K562 (cell line): ENCODE measurements at regions not wholly inside any gene's neighbourhood (a gene's known extent, or its start where the extent isn't known, plus 50 kb on each side); places are given as distances from the start of the nearest gene placed in this dataset.

Source experiments
- ATAC-seq: fragments of 200-7000 bp; cut with Tn5 transposase; 3 replicates; pipeline ENCODE4 v1.9.1; 2020; ENCODE audit warnings: moderate library complexity
- BruUV-seq: library from RNA; stranded (reverse); fragments of 400-500 nt; replicated peaks from 2 replicates; lab custom pipeline; 2021; lab: Mats Ljungman, UMichigan
- CTCF ChIA-PET: fragments of 300-600 bp; formaldehyde crosslinking; extraction: SDS; loops from one replicate; lab custom pipeline; 2021; ENCODE audit warnings: low intra/inter-chr PET ratio; lab: Yijun Ruan, JAX
- POLR2A ChIA-PET: fragments of 300-600, 350-650 bp; sonication (Branson Sonifier 250); formaldehyde crosslinking; extraction: SDS; loops from one replicate; lab custom pipeline; 2021; ENCODE audit warnings: antibody characterized with exemption, inconsistent platforms; lab: Yijun Ruan, JAX
- DNase-seq, 4 experiments: peaks; one replicate each; pipeline versions ENCODE4 v3.0.0 to v3.0.0-alpha.2; 2011 to 2018; ENCODE audit warnings: low spot score in 3 of 4, mixed read lengths in 3 of 4; ENCODE audit errors: extremely low read depth in 1 of 4
- FAIRE-seq: peaks from 2 replicates; lab custom pipeline; 2011; peaks lifted over from hg19 to GRCh38; lab: Jason Lieb, UNC
- H2AFZ ChIP-seq: 2 replicates; pipeline ENCODE4 v1.6.0; 2011; ENCODE audit warnings: low read depth, low read length, control low read depth, inconsistent platforms
- H3K27ac ChIP-seq: fragments of 200-600 bp; 3 replicates; pipeline ENCODE4 v1.8.0; 2011; ENCODE audit warnings: low read depth, mild to moderate bottlenecking, control low read depth, inconsistent platforms, low read length, moderate library complexity, mixed read lengths; ENCODE audit errors: extremely low read depth
- H3K27me3 ChIP-seq, 2 experiments: fragments of 300-600 bp in 1 of 2; 2 replicates in 1 of 2; 3 replicates in 1 of 2; pipeline versions ENCODE4 v1.6.0 to v1.8.0; 2011; ENCODE audit warnings: inconsistent platforms in 2 of 2, low read length in 2 of 2, mild to moderate bottlenecking in 1 of 2, mixed read lengths in 1 of 2, moderate library complexity in 1 of 2; ENCODE audit not compliant: control insufficient read depth in 2 of 2, insufficient read depth in 2 of 2
- H3K36me3 ChIP-seq: fragments of 300-600 bp; 3 replicates; pipeline ENCODE4 v1.8.0; 2011; ENCODE audit warnings: mild to moderate bottlenecking, low read length, inconsistent platforms; ENCODE audit not compliant: control insufficient read depth, insufficient read depth
- H3K4me1 ChIP-seq, 2 experiments: fragments of 200-600 bp in 1 of 2; replicated peaks in 1 of 2; 2 replicates in 1 of 2; 3 replicates in 1 of 2; pipeline versions ENCODE4 v1.5.1 to v1.8.0; 2011; ENCODE audit warnings: inconsistent platforms in 2 of 2, low read length in 2 of 2, mild to moderate bottlenecking in 1 of 2, mixed read lengths in 1 of 2, moderate library complexity in 1 of 2; ENCODE audit not compliant: control insufficient read depth in 2 of 2, insufficient read depth in 2 of 2
- H3K4me2 ChIP-seq: 2 replicates; pipeline ENCODE4 v1.6.1; 2011; ENCODE audit warnings: low read length, control low read depth, inconsistent platforms, mixed read lengths; ENCODE audit not compliant: insufficient read depth
- H3K4me3 ChIP-seq: fragments of 200-600 bp; sonication (generic), shearing (Covaris generic); 2 replicates; pipeline ENCODE4 v1.5.1; 2016; ENCODE audit warnings: control low read depth, inconsistent platforms
- H3K79me2 ChIP-seq: fragments of 200-600 bp; 3 replicates; pipeline ENCODE4 v1.8.0; 2011; ENCODE audit warnings: low read length, inconsistent platforms; ENCODE audit not compliant: control insufficient read depth, insufficient read depth
- H3K9ac ChIP-seq, 2 experiments: 2 replicates each; pipeline versions ENCODE4 v1.6.0 to v1.6.1; 2011; ENCODE audit warnings: low read depth in 2 of 2, low read length in 2 of 2, control low read depth in 1 of 2, inconsistent platforms in 1 of 2, mild to moderate bottlenecking in 1 of 2, mixed read lengths in 1 of 2; ENCODE audit not compliant: insufficient read depth in 1 of 2
- H3K9me1 ChIP-seq: one replicate; pipeline ENCODE4 v1.6.0; 2011; ENCODE audit warnings: inconsistent platforms, mild to moderate bottlenecking, low read length, moderate library complexity; ENCODE audit not compliant: control insufficient read depth, insufficient read depth
- H3K9me3 ChIP-seq: replicated peaks from 2 replicates; pipeline ENCODE4 v1.5.1; 2011; ENCODE audit warnings: low read depth, low read length, inconsistent platforms; ENCODE audit not compliant: control insufficient read depth, insufficient read depth
- H4K20me1 ChIP-seq: replicated peaks from 2 replicates; pipeline ENCODE4 v1.6.1; 2011; ENCODE audit warnings: low read length, inconsistent platforms, mixed read lengths; ENCODE audit not compliant: control insufficient read depth, insufficient read depth
- BRF2 ChIP-seq: IDR thresholded peaks from 3 replicates; pipeline ENCODE4 v1.6.1; 2011; ENCODE audit warnings: borderline replicate concordance, mild to moderate bottlenecking; ENCODE audit not compliant: insufficient read length, insufficient read depth
- FOXA1 ChIP-seq: fragments of 450-650 bp; IDR thresholded peaks from 2 replicates; pipeline ENCODE4 v1.6.1; 2016; ENCODE audit warnings: mild to moderate bottlenecking, borderline replicate concordance
- IRF2 ChIP-seq: sonication (generic); formaldehyde crosslinking; IDR thresholded peaks from 2 replicates; pipeline ENCODE4 v1.8.1; 2022; ENCODE audit warnings: mild to moderate bottlenecking, missing genetic modification reagents
- MCM2 ChIP-seq: fragments of 450-650 bp; IDR thresholded peaks from 2 replicates; pipeline ENCODE4 v1.6.1; 2017; ENCODE audit warnings: low read depth, mild to moderate bottlenecking
- MXD1 ChIP-seq: fragments of 250-450 bp; sonication (Bioruptor Pico); IDR thresholded peaks from 2 replicates; pipeline ENCODE4 v1.8.0; 2021; ENCODE audit warnings: borderline replicate concordance, mild to moderate bottlenecking, moderate library complexity; ENCODE audit not compliant: poor library complexity, severe bottlenecking
- MYBL2 ChIP-seq, 2 experiments: fragments of 450-650 bp in 1 of 2; sonication (generic) in 1 of 2; formaldehyde crosslinking in 1 of 2; IDR thresholded peaks; 2 replicates each; pipeline versions ENCODE4 v1.6.1 to v1.8.1; 2017 to 2022; ENCODE audit warnings: borderline replicate concordance in 1 of 2, inconsistent platforms in 1 of 2, low read depth in 1 of 2, mild to moderate bottlenecking in 1 of 2, missing genetic modification reagents in 1 of 2, moderate library complexity in 1 of 2
- NR4A1 ChIP-seq, 2 experiments: fragments of 250-450 bp in 1 of 2; fragments of 450-650 bp in 1 of 2; sonication (Bioruptor Pico) in 1 of 2; IDR thresholded peaks; 2 replicates each; pipeline versions ENCODE4 v1.4.0 to v1.6.1; 2016 to 2020; ENCODE audit warnings: mild to moderate bottlenecking in 2 of 2, missing compliant biosample characterization in 1 of 2, missing genetic modification characterization in 1 of 2, moderate library complexity in 1 of 2
- PCBP2 ChIP-seq: fragments of 200-400 bp; formaldehyde crosslinking; IDR thresholded peaks from 2 replicates; pipeline ENCODE4 v1.6.1; 2018; ENCODE audit warnings: low read length, low read depth, mild to moderate bottlenecking, moderate library complexity; ENCODE audit not compliant: poor library complexity, severe bottlenecking
- RBM25 ChIP-seq: fragments of 200-400 bp; formaldehyde crosslinking; IDR thresholded peaks from 2 replicates; pipeline ENCODE4 v1.6.1; 2018; ENCODE audit warnings: low read length, low read depth, moderate library complexity; ENCODE audit not compliant: severe bottlenecking
- TBL1XR1 ChIP-seq, 2 experiments: IDR thresholded peaks; 2 replicates each; pipeline ENCODE4 v1.6.1; 2012; ENCODE audit warnings: improper control_type of control experiment in 2 of 2, low read length in 2 of 2, mild to moderate bottlenecking in 1 of 2
- ZNF764 ChIP-seq: fragments of 250-450 bp; sonication (Bioruptor Pico); IDR thresholded peaks from 2 replicates; pipeline ENCODE4 v1.4.0; 2020; ENCODE audit warnings: low read depth, mild to moderate bottlenecking, moderate library complexity
- WGBS: fragments of 100-300 bp; shearing (Covaris generic); methylation state at CpG from one replicate; pipeline ENCODE4 v1.1.6; 2016; ENCODE audit warnings: low coverage, mixed read lengths; ENCODE audit not compliant: insufficient coverage; ENCODE audit errors: missing lambda C conversion rate; 5-methylcytosine and 5-hydroxymethylcytosine counted together
- in situ Hi-C: fragments of 300-500 bp; cut with MboI; formaldehyde crosslinking; loops from 4 replicates; pipeline ENCODE4 v1.15.0; 2018; ENCODE audit warnings: inconsistent platforms, mixed read lengths
- intact Hi-C: fragments of 100-400 bp; cut with micrococcal nuclease; formaldehyde crosslinking; loops from 2 replicates; pipeline ENCODE4 v1.14.2; 2022

- TF ChIP-seq FOXA1 (no peak), MYBL2 (IDR thresholded peaks at IDR 0.05; ENCODE audit: low read depth) (no peak), MYBL2 (CRISPR knock-in tag; IDR thresholded peaks at IDR 0.05; ENCODE audit: borderline replicate concordance) (no peak), PCBP2 (no peak), TBL1XR1 (IDR thresholded peaks at IDR 0.05; ENCODE audit: low read length in 2 of 2) (no peak), BRF2 (no peak), MXD1 (CRISPR knock-in tag) (no peak), ZNF764 (no peak), MCM2 (no peak), IRF2 (CRISPR knock-in tag) (no peak)
These were observed 207.8 kb upstream of the FAM3C start (continued) for GRCh38 chr7:121603886-121604285.

- 32% methylated on average over 1 of the region's 1 CpG for WGBS
- no peaks in the 10 kb centered on the region for H4K20me1 ChIP-seq
- intact Hi-C loops (no loop called here), in situ Hi-C loops (no loop called here)
- no peak overlapping the region for H3K4me2 ChIP-seq
- no peaks in the 10 kb centered on the region for H3K27me3 ChIP-seq
- H3K9me1 ChIP-seq, result no peaks in the 10 kb centered on the region
- H3K4me3 ChIP-seq, result no peak overlapping the region
- no peaks in the 10 kb centered on the region for H3K36me3 ChIP-seq
- no peaks in the 10 kb centered on the region for H3K79me2 ChIP-seq
- no peaks in the 10 kb centered on the region for H3K4me1 ChIP-seq
- ATAC-seq, result no peak
- H2AFZ ChIP-seq, result no peak overlapping the region
- POLR2A ChIA-PET, result no interaction called here
- no peak overlapping the region for H3K27ac ChIP-seq
- H3K9ac ChIP-seq, result no peak overlapping the region
- CTCF ChIA-PET, result no interaction called here
- no TSS peak for BruUV-seq
- TF ChIP-seq NR4A1 (CRISPR knock-in tag; IDR thresholded peaks at IDR 0.05) (no peak), NR4A1 (tag; IDR thresholded peaks at IDR 0.05) (no peak), RBM25 (peak; percentile 92)
- TF ChIP-seq, all 486 proteins: peak for 1
- no peak for FAIRE-seq
- DNase-seq, result no peak
- H3K9me3 ChIP-seq, result no peaks in the 10 kb centered on the region
These were observed 203.8 kb upstream of the FAM3C start for GRCh38 chr7:121599887-121600286.
